GM12878 (cell line): ENCODE measurements at regions not wholly inside any gene's neighbourhood (a gene's known extent, or its start where the extent isn't known, plus 50 kb on each side); places are given as distances from the start of the nearest gene placed in this dataset.

Experiments
- ATAC-seq: fragments of 200-7000 bp; cut with Tn5 transposase; 3 replicates; pipeline ENCODE4 v1.9.1; 2020; ENCODE audit warnings: mild to moderate bottlenecking, moderate library complexity
- BruUV-seq: library from RNA; stranded (reverse); fragments of 400-500 nt; replicated peaks from 2 replicates; lab custom pipeline; 2021; lab: Mats Ljungman, UMichigan
- CTCF ChIA-PET: fragments of 300-600 bp; sonication (Branson Sonifier 250); formaldehyde crosslinking; extraction: SDS; loops from one replicate; lab custom pipeline; 2021; ENCODE audit warnings: inconsistent platforms; lab: Yijun Ruan, JAX
- POLR2A ChIA-PET: fragments of 350-600 bp; formaldehyde crosslinking; extraction: SDS; loops from one replicate; lab custom pipeline; 2021; ENCODE audit warnings: inconsistent platforms; lab: Charles Lee
- RAD21 ChIA-PET: fragments of 300-600 bp; sonication (Branson Sonifier 250); formaldehyde crosslinking; loops from one replicate; lab custom pipeline; 2023; ENCODE audit warnings: antibody characterized with exemption; ENCODE audit not compliant: unreplicated experiment; lab: Charles Lee
- SMC1A ChIA-PET: fragments of 300-600 bp; sonication (Branson Sonifier 250); formaldehyde crosslinking; loops from one replicate; lab custom pipeline; 2023; ENCODE audit not compliant: unreplicated experiment, uncharacterized antibody; lab: Charles Lee
- DNase-seq: peaks from one replicate; pipeline ENCODE4 v3.0.0-alpha.2; 2011; ENCODE audit warnings: low read depth, low spot score
- FAIRE-seq: peaks from 3 replicates; lab custom pipeline; 2011; peaks lifted over from hg19 to GRCh38; lab: Jason Lieb, UNC
- H2AFZ ChIP-seq: 2 replicates; pipeline ENCODE4 v1.6.0; 2011; ENCODE audit warnings: low read depth, low read length, control low read depth; ENCODE audit not compliant: control insufficient read depth
- H3K27ac ChIP-seq: 2 replicates; pipeline ENCODE4 v1.5.1; 2011; ENCODE audit warnings: control low read depth; ENCODE audit not compliant: control insufficient read depth, insufficient read depth
- H3K27me3 ChIP-seq, 2 experiments: replicated peaks in 1 of 2; 2 replicates each; pipeline versions ENCODE4 v1.6.0 to v1.6.1; 2011; ENCODE audit warnings: low read length in 1 of 2; ENCODE audit not compliant: control insufficient read depth in 2 of 2, insufficient read depth in 2 of 2
- H3K36me3 ChIP-seq, 2 experiments: 2 replicates each; pipeline ENCODE4 v1.5.1; 2011; ENCODE audit warnings: low read length in 1 of 2; ENCODE audit not compliant: control insufficient read depth in 2 of 2, insufficient read depth in 2 of 2
- H3K4me1 ChIP-seq: 2 replicates; pipeline ENCODE4 v1.6.1; 2011; ENCODE audit warnings: mild to moderate bottlenecking, low read length, moderate library complexity, mixed read lengths; ENCODE audit not compliant: control insufficient read depth, insufficient read depth
- H3K4me2 ChIP-seq: 2 replicates; pipeline ENCODE4 v1.6.0; 2011; ENCODE audit warnings: control low read depth; ENCODE audit not compliant: control insufficient read depth, insufficient read depth
- H3K4me3 ChIP-seq: fragments of 200-600 bp; sonication (generic); 2 replicates; pipeline ENCODE4 v1.5.1; 2016
- H3K79me2 ChIP-seq: 2 replicates; pipeline ENCODE4 v1.6.0; 2011; ENCODE audit warnings: low read length; ENCODE audit not compliant: control insufficient read depth, insufficient read depth
- H3K9ac ChIP-seq: 2 replicates; pipeline ENCODE4 v1.8.0; 2011; ENCODE audit warnings: low read length, control low read depth, mixed read lengths; ENCODE audit not compliant: control insufficient read depth, insufficient read depth
- H3K9me3 ChIP-seq: replicated peaks from 3 replicates; pipeline ENCODE4 v1.5.1; 2011; ENCODE audit warnings: mild to moderate bottlenecking, low read length; ENCODE audit not compliant: control insufficient read depth, insufficient read depth
- H4K20me1 ChIP-seq: 2 replicates; pipeline ENCODE4 v1.6.0; 2011; ENCODE audit not compliant: control insufficient read depth, insufficient read depth
- ASH2L ChIP-seq: fragments of 300-600, 200-600 bp; sonication (generic); IDR thresholded peaks from 2 replicates; pipeline ENCODE4 v1.6.1; 2017; ENCODE audit warnings: low read depth, mild to moderate bottlenecking, borderline replicate concordance
- EED ChIP-seq: sonication (generic); IDR thresholded peaks from 2 replicates; pipeline ENCODE4 v1.6.1; 2016; ENCODE audit warnings: antibody characterized with exemption, low read depth
- EP300 ChIP-seq, 2 experiments: fragments of 150-350 bp in 1 of 2; IDR thresholded peaks; 2 replicates each; pipeline ENCODE4 v1.6.1; 2011 to 2012; ENCODE audit warnings: low read depth in 2 of 2, low read length in 2 of 2, borderline replicate concordance in 1 of 2, improper control_type of control experiment in 1 of 2, inconsistent platforms in 1 of 2; ENCODE audit not compliant: control insufficient read depth in 1 of 2
- MEF2A ChIP-seq: IDR thresholded peaks from 2 replicates; pipeline ENCODE4 v1.6.1; 2011; ENCODE audit warnings: low read depth, mild to moderate bottlenecking, low read length, moderate library complexity; ENCODE audit not compliant: insufficient read depth
- NKRF ChIP-seq: fragments of 450-650 bp; conservative IDR thresholded peaks from 2 replicates; pipeline ENCODE4 v1.6.1; 2017; ENCODE audit warnings: mild to moderate bottlenecking, moderate library complexity
- NRF1 ChIP-seq: conservative IDR thresholded peaks from 2 replicates; pipeline ENCODE4 v1.6.1; 2011; ENCODE audit warnings: mild to moderate bottlenecking, low read depth, low read length, improper control_type of control experiment
- ZBED1 ChIP-seq: IDR thresholded peaks from 2 replicates; pipeline ENCODE4 v1.6.1; 2016; ENCODE audit warnings: borderline replicate concordance
- ZNF622 ChIP-seq: fragments of 450-650 bp; IDR thresholded peaks from 2 replicates; pipeline ENCODE4 v1.6.1; 2017; ENCODE audit warnings: mild to moderate bottlenecking, inconsistent platforms
- WGBS: methylation state at CpG from one replicate; pipeline ENCODE4 v1.1.6; 2016; ENCODE audit warnings: low lambda C conversion rate; ENCODE audit not compliant: insufficient replicate concordance, insufficient coverage; ENCODE audit errors: missing lambda C conversion rate; 5-methylcytosine and 5-hydroxymethylcytosine counted together
- in situ Hi-C: fragments of 300-500 bp; cut with MboI; formaldehyde crosslinking; loops from 9 replicates; pipeline ENCODE4 v1.14.3; 2018; ENCODE audit warnings: mixed read lengths
- intact Hi-C: fragments of 100-400 bp; cut with micrococcal nuclease; formaldehyde crosslinking; loops from one replicate; pipeline ENCODE4 v1.14.2; 2022; ENCODE audit not compliant: unreplicated experiment

- TF ChIP-seq NKRF, result no peak
- no peak for TF ChIP-seq EED
- no peak for TF ChIP-seq NRF1
Observed at GRCh38 chr10:17518338-17518737, 63.9 kb upstream of the ST8SIA6 start (continued).

DNA sequence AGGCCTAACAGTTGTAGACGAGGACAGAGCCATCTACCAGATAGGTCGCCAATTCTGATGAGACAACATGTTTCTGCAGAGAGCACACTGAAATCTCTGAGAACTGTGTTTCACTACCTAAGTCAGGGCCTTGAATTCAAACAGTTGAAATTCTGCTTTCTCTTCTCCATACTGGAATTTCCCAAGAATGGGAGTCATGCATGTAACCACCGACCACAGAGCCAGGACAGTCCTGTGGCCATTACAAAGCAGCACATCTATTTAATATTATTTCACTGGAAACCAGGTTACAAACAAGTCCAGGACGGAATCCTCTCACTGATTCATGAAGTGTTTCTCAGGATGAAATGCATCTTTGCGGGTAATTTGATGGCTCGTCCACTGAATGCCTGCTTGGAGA is 62.0 kb upstream of the ST8SIA6 start:
- in situ Hi-C loops, result no loop called here
- H4K20me1 ChIP-seq, result no peaks in the 10 kb centered on the region
- POLR2A ChIA-PET, result no interaction called here
- CTCF ChIA-PET, result no interaction called here
- 38% methylated on average over 6 of the region's 6 CpGs for WGBS
- no peak for DNase-seq
- H3K9ac ChIP-seq, result no peak overlapping the region
- H3K36me3 ChIP-seq, result no peaks in the 10 kb centered on the region
- H3K9me3 ChIP-seq, result no peaks in the 10 kb centered on the region; the same call in 2 of the 3 replicates
- TF ChIP-seq ZNF622 (no peak), ASH2L (no peak), EP300 (IDR thresholded peaks at IDR 0.05; ENCODE audit: borderline replicate concordance in 1 of 2, control insufficient read depth in 1 of 2, low read depth in 2 of 2, low read length in 2 of 2) (no peak), MEF2A (no peak), ZBED1 (no peak), EED (no peak)
- TF ChIP-seq, all 136 proteins: peak for 0
- RAD21 ChIA-PET, result no interaction called here
- Histone ChIP-seq H3K27ac (no peak overlapping the region), H3K79me2 (no peaks in the 10 kb centered on the region), H3K4me1 (peaks cover 12% of the 10 kb centered on the region; the same call in 1 of the 2 replicates), H2AFZ (no peak overlapping the region), H3K4me3 (no peak overlapping the region), H3K27me3 (no peaks in the 10 kb centered on the region; a peak in 1 of 4 replicates), H3K4me2 (no peak overlapping the region)
- intact Hi-C loops, result no loop called here
- no TSS peak for BruUV-seq
- ATAC-seq (no peak), FAIRE-seq (no peak)
- SMC1A ChIA-PET, result interaction anchor here (1.2 kb wide), 1 partner anchor 73 kb away, joined by 3 read pairs; no protein-coding TSS in a partner anchor
